ENCODE measurements at regions not wholly inside any gene's neighbourhood (a gene's known extent, or its start where the extent isn't known, plus 50 kb on each side); places are given as distances from the start of the nearest gene placed in this dataset.

DNA sequence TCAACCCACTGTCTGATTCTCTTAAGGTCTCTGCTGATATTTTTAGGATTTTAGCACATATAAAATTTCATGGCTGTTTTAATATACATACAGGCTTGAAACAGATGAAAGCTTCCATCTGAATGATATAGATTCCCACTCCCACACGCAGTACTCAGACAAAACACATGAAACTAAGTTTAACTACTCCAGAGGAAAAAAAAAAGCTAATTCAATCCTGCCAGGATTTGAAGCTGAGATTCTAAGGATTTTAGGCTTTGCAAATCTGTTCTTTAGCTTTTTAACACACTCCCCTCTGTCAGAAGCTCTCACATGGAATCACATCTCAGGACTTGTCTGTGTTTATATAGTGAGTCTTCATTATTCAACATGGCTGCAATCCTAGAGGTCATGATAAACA lies 217.3 kb downstream of the BCAT1 start:
- TF ChIP-seq, protein P1, sequence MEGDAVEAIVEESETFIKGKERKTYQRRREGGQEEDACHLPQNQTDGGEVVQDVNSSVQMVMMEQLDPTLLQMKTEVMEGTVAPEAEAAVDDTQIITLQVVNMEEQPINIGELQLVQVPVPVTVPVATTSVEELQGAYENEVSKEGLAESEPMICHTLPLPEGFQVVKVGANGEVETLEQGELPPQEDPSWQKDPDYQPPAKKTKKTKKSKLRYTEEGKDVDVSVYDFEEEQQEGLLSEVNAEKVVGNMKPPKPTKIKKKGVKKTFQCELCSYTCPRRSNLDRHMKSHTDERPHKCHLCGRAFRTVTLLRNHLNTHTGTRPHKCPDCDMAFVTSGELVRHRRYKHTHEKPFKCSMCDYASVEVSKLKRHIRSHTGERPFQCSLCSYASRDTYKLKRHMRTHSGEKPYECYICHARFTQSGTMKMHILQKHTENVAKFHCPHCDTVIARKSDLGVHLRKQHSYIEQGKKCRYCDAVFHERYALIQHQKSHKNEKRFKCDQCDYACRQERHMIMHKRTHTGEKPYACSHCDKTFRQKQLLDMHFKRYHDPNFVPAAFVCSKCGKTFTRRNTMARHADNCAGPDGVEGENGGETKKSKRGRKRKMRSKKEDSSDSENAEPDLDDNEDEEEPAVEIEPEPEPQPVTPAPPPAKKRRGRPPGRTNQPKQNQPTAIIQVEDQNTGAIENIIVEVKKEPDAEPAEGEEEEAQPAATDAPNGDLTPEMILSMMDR (IDR thresholded peaks at IDR 0.05; ENCODE audit: insufficient read depth, low read length, poor library complexity, severe bottlenecking), result no peak
- no peak for TF ChIP-seq EZH2phosphoT487 (conservative IDR thresholded peaks at IDR 0.05; ENCODE audit: low read length)
